Kidney epithelial cell (primary cell): ENCODE measurements at regions not wholly inside any gene's neighbourhood (a gene's known extent, or its start where the extent isn't known, plus 50 kb on each side); places are given as distances from the start of the nearest gene placed in this dataset.

ENCODE experiments used
- DNase-seq: peaks from one replicate; pipeline ENCODE4 v3.0.0-alpha.2; 2010; ENCODE audit warnings: low read depth
- H3K27me3 ChIP-seq: 2 replicates; pipeline ENCODE4 v1.6.0; 2011; ENCODE audit warnings: low read length; ENCODE audit not compliant: control insufficient read depth, insufficient read depth
- H3K36me3 ChIP-seq: 2 replicates; pipeline ENCODE4 v1.5.1; 2011; ENCODE audit warnings: low read length; ENCODE audit not compliant: control insufficient read depth, insufficient read depth
- H3K4me3 ChIP-seq: 2 replicates; pipeline ENCODE4 v1.5.1; 2011; ENCODE audit warnings: low read depth, mild to moderate bottlenecking, control low read depth, low read length
- TF ChIP-seq, protein P1 (sequence below): IDR thresholded peaks from 2 replicates; pipeline ENCODE4 v1.5.1; 2011; ENCODE audit warnings: mild to moderate bottlenecking, moderate library complexity, low read length, control low read depth, inconsistent platforms; ENCODE audit not compliant: insufficient read depth, poor library complexity, severe bottlenecking

DNA sequence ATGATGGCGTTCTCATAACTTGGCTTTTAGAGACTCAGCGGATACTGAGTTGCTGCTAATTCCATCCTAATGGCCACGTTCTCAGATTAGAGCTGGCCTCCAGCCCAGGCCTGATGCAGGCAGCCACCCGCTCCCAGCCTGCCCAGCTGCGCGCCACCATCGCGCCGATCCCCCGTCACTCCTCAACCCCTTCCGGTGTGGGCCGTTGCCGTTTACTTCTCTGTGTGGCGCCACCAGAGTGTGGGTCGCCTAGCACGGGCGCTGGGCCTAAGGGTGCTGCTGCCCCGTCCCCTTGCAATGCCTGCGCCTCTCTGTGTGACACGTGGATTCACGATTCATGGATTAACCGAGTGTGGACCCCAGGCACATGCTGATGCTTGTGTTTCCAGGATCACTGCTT, 1116.0 kb downstream of the BRD1 start:
- TF ChIP-seq, protein P1, sequence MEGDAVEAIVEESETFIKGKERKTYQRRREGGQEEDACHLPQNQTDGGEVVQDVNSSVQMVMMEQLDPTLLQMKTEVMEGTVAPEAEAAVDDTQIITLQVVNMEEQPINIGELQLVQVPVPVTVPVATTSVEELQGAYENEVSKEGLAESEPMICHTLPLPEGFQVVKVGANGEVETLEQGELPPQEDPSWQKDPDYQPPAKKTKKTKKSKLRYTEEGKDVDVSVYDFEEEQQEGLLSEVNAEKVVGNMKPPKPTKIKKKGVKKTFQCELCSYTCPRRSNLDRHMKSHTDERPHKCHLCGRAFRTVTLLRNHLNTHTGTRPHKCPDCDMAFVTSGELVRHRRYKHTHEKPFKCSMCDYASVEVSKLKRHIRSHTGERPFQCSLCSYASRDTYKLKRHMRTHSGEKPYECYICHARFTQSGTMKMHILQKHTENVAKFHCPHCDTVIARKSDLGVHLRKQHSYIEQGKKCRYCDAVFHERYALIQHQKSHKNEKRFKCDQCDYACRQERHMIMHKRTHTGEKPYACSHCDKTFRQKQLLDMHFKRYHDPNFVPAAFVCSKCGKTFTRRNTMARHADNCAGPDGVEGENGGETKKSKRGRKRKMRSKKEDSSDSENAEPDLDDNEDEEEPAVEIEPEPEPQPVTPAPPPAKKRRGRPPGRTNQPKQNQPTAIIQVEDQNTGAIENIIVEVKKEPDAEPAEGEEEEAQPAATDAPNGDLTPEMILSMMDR, result no peak
- no peak for DNase-seq
- Histone ChIP-seq H3K4me3 (no peak overlapping the region), H3K36me3 (no peaks in the 10 kb centered on the region), H3K27me3 (no peaks in the 10 kb centered on the region)

DNA sequence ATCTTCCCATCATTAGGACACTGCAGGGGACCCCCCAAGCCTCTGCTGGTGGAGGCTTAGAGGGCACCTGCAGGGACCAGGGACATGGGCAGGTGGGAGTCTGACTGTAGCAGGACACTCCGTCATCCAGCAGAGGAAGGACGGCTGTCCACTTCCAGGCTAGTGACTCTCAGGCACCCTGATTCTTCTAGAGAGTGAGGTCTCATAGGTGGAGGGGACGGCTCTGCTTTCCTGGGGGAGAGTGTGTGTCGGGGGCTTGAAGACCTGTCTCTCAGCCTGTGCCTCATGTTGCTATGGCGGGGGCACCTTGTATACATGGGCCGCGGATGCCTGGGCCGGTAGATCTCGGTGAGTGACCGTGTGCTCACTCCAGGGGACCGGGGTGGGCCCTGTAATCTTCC, 1116.6 kb downstream of the BRD1 start:
- Histone ChIP-seq H3K36me3 (no peaks in the 10 kb centered on the region), H3K27me3 (no peaks in the 10 kb centered on the region), H3K4me3 (no peak overlapping the region)
- TF ChIP-seq, protein P1, result no peak
- no peak for DNase-seq

- H3K27me3 ChIP-seq, result no peaks in the 10 kb centered on the region
- TF ChIP-seq, protein P1, result no peak
Observed at GRCh38 chr22:48710410-48710809, 1117.3 kb downstream of the BRD1 start.

GRCh38 chr22:48709976-48710375, 1117.7 kb downstream of the BRD1 start:
- Histone ChIP-seq H3K4me3 (no peak overlapping the region), H3K27me3 (no peaks in the 10 kb centered on the region), H3K36me3 (no peaks in the 10 kb centered on the region)
- TF ChIP-seq, protein P1, result no peak
- no peak for DNase-seq

More at GRCh38 chr22:48710410-48710809, 1117.3 kb downstream of the BRD1 start:
- H3K4me3 ChIP-seq, result no peak overlapping the region
- no peaks in the 10 kb centered on the region for H3K36me3 ChIP-seq
- no peak for DNase-seq

DNA sequence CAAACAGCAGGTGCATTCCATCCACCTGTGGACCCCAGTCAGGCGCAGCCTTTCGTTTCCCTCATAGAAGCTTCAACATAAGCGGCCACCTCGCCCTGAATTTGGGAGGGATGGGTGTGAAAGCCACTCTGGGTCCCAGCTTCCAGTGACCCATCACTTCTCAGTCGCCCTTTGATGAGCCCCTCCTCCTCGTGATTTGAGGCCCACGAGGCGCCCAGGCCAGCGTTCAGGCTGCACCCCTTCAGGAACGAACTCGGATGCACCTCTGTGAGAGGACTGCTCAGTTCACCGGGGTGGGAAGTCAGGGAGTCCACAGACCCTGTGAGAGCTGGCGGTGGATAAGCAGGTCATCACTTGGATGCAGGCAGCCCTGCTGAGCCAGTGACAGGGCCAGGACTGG, 1118.2 kb downstream of the BRD1 start:
- Histone ChIP-seq H3K4me3 (no peak overlapping the region), H3K36me3 (no peaks in the 10 kb centered on the region), H3K27me3 (no peaks in the 10 kb centered on the region)
- TF ChIP-seq, protein P1, result no peak
- DNase-seq, result no peak

DNA sequence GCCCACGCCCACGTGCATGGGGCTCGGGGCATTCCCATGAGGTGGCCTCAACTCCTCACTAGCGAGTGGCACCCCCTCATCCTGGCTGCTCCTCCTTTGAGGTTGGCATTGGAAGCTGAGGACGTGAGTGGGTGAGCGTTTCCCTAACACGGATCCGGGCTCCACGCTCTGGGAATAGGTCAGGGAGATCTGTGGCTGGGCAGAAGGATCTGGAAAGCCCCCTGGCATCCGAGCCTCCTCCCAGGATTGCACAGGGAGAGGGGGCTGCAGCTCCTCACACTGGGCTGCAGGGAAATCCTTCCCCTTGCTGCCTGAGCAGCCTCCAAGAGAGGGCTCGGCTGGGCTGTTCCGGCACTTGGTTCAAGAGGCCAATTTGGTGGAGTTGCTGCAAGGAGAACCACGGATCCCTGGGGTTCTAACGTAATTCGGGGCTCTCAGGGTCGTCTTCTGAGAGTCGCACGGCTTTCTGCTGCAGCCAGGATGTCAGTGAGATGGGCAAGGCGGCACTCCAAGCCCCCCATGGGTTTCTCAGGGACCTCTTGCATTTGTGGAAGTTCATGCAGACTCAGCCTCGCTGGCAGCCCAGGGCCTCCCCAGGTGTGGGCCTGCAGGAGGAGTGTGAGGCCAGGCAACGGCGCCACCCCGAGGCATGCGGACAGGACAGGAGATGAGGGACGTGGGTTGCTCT, 1119.0 kb downstream of the BRD1 start:
- no peaks in the 10 kb centered on the region for H3K36me3 ChIP-seq
- no peaks in the 10 kb centered on the region for H3K27me3 ChIP-seq
- TF ChIP-seq, protein P1, result no peak
- no peak overlapping the region for H3K4me3 ChIP-seq
- no peak for DNase-seq
